Activated CD4-positive, alpha-beta T cell treated with anti-CD3 and anti-CD28 coated beads, Interleukin-2, Interleukin-4, amounts not matched to agents 100 ng/mL and 50 ng/mL, durations not matched to agents 16 hours and 8 hours (primary cell): ENCODE measurements at regions not wholly inside any gene's neighbourhood (a gene's known extent, or its start where the extent isn't known, plus 50 kb on each side); places are given as distances from the start of the nearest gene placed in this dataset.

Experiments used
- DNase-seq: peaks from one replicate; pipeline ENCODE4 v3.0.0-alpha.2; 2020; ENCODE audit warnings: low spot score

DNA sequence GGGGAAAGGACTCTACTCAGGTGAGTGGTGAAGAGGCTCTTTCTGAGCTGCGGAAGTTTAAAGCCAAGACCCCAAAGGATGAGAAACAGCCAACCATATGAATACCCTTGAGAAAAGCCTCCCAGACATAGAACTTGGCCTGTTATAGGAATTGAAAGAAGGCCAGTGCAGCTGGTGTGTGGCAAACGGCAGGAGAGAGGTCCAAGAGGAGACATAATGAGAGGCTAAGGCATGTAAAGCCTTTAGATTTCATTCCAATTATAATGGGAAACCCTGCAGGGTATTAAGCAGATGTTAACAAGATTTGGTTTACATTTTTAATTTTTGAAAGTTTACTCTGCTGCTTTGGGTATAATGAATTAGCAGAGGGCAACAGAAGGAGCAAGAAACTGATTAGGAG lies 552.1 kb upstream of the FBXO33 start:
- DNase-seq: no peak

DNA sequence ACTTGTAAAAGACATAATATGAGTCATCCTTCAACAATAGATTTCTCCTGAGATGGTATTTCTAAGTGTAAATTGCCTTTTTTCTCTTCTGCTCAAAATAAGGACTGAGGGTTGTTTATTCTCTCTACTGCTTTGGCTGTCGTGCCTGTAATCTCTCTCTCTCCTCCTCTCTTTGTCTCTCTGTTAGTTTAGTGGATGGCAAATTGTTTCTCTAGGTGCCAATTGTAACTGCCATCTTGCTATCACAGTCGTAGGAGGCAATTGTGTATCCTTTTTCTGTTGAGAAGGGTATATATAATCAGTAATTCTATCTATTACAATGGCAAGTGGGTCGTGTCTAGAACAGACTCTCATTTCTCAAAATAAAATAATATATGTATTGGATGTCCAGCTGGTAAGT lies 545.0 kb upstream of the FBXO33 start:
- DNase-seq: no peak

DNA sequence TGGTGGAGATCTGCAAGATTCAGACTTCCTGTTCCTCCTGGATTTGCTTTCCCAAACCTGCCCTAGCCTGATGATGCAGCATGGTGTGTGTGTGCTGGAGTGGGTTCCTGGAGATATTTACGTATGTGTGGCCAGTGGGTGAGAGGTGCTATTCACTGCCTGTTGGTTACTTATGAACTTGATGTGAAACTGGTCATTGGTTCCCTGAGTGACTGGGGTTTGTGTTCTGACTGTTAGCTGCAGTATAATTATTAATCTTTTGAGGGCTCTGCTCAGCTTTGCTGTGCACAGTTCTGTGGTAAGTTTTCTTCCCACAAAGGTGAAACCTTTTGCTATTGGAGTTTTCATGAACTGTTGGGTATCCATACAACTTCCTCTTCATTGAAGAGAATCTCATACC lies 541.8 kb upstream of the FBXO33 start:
- no peak for DNase-seq

DNA sequence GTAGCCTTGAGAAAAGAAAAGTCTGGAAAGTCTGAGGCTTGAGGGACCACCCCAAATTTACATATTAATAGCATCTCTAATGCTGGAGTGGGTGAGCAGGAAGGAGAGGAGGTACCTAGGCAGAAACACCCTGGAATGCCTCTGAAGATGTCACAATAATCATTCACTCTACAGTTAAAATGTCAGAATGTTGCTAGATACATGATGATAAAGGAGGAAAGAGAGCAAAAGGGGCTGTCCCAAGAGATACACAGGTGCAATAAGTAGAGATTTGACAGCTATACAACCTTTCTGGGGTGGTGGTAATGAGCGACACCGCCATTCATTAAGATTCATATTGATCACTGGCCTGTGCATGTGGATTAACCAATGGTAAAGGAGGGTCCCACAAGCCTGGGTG lies 540.5 kb upstream of the FBXO33 start:
- DNase-seq: no peak

DNA sequence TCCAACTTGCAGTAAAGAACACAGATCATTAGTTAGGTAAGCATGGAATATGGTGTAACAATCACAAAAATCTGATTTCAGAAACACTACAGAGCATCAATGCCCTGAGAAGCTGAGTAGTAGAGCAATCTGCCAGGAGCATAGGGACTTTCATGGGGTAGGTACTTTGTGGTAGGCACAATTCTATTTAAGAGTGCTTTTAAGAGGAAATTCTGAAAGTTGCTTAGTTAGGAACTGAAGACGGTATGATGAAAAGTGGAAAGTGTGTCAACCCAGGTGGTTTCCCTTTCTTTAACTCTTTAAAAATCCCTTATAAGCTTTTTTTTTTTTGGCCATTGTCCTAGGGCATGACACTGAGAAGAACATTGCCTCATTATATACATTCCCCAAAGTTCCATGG lies 535.7 kb upstream of the FBXO33 start:
- no peak for DNase-seq

DNA sequence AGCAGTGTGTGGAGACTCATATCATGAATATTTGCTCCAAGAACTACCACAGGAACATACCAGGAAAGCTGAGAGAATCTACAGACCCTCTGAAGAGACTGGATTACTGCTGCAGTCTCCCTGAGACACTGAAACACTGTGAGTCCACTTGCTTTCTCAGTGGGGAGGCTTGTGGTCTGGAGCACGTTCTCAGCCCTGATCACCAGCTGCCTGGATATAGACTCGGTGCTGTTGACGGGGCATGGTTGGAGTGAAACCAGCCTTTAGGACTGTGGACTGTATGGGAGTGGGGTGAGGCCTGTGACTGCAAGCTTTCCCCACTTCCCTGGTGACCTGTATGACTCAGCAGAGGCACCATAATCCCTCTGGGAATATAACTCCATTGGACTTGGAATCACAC lies 525.8 kb upstream of the FBXO33 start:
- no peak for DNase-seq

DNA sequence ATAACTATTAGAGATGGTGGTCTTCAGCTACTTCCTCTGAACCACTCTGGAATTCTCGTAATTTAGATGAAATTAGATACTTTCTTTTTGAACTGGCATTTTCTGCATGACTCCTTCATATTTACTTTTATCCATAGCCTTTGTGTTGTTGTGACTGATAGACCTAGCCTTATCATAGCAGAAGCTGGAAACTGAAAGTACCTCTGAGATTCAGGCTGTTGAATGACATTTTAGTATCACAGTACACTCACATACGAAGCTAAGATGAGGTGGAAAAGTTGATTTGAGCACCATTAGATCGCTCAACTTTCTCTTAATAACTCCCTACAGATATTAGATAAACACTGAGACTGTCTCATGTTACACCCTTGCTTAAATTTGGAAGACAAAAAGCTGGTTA lies 525.1 kb upstream of the FBXO33 start:
- no peak for DNase-seq

DNA sequence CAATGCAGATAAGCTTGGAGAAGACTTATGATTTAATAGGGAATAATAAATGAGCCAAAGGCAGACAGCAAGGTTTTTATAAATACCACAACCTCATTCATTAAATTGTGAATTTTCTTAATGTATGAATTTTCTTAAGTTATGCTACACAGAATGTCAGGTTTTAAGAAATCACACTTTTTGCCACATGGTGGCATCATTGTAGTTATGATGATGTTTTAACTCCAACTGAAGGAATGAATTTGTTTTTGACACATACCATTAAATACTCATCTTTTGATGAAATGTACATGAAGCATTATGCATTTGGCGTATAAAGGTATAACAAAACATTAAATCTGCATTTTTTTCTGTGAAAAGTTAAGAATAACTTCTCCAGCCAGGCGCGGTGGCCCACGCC lies 524.1 kb upstream of the FBXO33 start:
- DNase-seq: no peak

DNA sequence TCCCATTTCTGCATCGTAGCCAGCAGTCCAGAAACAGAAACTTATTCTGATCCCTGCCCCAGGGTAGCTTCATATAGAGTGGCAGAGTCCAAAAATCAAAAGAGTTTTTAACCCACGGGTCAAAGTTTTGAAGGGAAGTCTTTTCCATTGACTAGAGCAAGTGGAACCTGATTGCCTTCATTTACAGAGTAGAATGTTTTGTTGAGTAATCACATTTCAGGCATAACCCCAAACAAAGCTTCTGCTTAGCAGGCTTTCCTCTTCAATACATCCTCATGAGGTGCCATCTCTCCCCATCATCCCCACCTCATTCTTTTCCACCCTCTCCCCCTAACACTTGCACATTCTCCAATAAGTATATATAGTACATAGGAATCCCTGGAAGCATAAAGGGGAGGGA lies 516.0 kb upstream of the FBXO33 start:
- no peak for DNase-seq

DNA sequence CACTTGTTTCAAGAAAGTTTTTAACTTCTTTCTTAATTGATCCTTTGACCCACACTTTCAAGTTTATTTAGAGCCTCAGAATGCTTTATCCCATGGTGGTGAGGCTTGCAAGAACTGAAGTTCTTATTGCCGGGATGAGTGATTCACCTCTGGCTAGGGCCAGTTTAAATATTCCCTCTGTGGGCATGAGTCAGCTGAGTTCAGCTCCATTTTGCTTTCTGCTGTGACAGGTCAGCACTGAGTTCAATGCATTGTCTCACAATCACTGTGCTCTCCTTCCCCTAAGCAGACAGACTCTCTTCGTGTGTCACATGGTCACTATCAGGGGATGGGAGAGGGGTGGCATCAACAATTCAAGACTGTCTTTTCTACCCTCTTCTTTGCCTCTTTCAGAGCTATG lies 514.6 kb upstream of the FBXO33 start:
- DNase-seq: no peak

DNA sequence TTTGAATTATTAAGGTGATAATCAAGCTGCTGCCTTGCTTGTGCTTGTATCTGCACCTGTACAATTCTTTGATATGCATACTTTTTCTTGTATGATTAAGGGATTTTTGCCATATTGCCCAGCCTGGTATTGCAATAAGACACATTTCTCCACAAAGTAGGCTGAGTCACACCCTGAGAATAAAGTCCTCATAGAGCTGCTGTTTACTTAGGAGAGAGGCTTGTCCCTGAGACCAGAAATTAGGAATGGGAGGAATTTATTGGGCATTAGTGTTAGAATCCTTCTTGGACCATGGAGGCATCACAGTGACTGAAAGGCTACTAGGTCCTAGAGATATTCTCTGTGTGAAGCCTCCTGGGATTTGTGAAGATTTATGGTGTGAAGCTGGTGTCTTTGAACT lies 506.8 kb upstream of the FBXO33 start:
- DNase-seq: no peak

DNA sequence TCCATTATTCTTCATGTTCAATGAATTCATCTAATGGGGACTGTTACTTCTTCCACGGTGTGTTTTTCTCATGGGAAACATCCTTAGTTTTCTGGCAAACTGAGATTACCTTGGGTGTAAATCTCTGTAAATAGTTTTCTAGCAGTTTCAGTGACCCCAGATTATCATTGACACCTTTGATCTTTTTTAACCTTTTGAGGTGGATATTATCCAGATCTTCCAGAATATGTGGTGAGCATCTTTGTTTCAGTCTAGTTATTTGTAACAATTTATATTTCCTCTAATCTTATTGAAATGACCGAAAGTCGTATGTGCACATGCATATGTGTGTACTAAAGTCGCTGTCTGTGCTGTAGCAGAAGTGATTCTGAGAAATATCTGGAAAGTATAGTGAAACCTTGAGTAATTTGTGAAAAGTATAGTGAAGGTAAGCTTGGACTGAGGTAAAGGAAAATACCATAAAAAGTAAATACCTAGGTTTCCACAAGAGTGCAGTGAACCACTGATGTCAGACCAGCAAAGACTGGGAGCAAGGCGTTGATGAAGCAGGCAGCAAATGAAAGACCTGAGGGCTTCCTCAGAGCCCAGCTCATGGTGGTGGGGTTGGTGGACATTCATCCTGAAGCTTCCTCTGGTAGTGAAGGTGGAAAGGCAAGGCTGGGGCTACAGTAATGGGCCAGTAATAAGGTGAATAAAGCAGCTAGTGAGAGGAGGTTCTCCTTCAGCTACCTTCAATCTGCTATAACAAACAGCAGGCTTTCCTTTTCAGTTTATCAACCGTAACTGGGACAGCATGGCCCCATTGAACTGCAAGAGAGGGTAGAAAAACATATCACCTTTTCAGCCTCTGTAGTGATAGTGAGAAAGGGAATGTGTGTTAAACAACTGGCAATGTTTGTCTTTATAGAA lies 480.2 kb upstream of the FBXO33 start:
- peak; percentile 9 for DNase-seq

DNA sequence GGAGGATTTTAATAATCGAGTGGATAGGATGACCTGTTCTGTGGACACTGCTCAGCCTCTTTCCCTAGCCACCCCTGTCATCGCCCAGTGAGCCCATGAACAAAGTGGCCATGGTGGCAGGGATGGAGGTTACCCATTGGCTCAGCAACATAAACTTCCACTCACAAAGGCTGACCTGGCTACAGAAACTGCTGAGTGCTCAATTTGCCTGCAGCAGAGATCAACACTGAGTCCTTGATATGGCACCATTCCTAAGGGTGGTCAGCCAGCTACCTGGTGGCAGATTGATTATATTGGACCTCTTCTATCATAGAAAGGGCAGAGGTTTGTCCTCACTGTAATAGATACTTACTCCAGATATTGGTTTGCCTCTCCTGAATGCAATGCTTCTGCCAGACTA lies 465.4 kb upstream of the FBXO33 start:
- DNase-seq: no peak

DNA sequence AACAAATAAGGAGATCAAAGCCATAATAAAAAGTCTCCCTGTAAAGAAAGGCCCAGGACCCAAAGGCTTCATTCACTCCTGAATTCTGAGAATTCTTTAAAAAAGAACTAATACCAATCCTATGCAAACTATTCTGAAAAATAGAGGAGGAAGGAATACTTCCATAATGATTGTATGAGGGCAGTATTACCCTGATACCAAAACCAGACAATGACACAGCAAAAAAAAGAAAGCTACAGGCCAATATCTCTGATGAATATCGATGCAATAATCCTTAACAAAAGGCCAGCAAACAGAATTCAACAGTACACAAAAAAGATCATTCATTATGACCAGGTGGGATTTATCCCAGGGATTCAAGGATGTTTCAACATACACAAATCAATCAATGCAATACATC lies 457.8 kb upstream of the FBXO33 start:
- no peak for DNase-seq

DNA sequence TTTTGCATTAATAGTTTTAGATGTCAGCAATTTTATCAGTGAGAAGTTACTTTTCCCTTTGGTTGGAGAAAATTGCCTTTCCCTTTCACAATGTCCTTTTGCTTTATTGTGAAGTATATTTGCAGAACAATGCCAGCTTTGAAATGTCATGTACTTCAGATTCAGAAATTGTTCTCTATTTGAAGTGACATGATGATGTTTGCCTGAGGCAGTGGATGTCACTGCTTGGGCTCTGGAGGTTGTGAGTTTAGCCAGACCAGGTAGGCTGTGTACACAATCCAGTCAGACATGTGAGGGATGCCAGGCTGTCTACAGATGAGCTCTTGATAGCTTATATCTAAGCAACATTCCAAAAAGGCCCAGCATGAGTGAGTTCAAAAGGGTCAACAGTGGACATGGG lies 451.9 kb upstream of the FBXO33 start:
- no peak for DNase-seq

DNA sequence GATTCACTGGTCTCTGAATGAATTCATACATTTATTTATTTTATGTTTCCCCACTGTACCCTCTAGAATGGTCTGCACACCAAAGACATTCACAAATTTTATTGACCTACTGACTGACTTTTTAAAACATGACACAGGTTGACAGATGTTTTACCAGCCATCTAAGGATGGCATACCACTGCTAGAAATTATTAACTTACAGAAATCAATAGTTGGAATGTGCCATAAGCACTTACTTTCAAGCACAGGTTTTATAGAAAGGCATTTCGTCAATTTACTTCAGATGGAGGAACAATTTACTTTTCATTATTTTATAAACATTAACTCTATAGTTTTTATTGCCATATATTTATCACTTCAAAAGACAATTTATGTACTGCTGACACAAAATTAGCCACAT lies 448.7 kb upstream of the FBXO33 start:
- DNase-seq: no peak

DNA sequence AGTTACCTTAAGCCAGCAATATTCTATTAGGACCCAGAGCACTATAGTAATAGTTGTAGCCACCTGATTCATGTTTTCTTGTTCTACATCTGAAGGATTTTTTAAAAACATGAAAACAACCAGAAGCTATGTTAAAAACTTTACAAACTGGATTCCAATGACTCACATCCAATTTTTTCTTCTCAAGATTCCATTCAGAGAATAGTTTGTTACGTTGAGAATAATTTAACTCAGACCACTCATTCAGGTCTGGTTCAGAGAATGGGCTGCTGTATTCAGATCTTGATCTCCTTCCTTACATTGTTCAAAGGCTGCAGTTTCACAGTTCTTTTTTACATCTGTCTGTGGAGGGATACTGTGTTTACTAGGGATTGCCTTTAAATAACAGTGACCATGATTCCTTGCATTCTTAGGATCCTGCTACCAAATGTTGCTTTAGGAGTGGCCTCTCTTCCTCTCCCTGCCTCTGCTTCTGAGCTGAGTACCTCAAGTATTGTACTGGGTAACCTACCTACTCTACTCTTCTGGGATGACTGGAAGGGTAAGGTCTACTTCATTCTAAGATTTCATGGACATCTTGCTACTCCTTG lies 448.0 kb upstream of the FBXO33 start:
- no peak for DNase-seq

DNA sequence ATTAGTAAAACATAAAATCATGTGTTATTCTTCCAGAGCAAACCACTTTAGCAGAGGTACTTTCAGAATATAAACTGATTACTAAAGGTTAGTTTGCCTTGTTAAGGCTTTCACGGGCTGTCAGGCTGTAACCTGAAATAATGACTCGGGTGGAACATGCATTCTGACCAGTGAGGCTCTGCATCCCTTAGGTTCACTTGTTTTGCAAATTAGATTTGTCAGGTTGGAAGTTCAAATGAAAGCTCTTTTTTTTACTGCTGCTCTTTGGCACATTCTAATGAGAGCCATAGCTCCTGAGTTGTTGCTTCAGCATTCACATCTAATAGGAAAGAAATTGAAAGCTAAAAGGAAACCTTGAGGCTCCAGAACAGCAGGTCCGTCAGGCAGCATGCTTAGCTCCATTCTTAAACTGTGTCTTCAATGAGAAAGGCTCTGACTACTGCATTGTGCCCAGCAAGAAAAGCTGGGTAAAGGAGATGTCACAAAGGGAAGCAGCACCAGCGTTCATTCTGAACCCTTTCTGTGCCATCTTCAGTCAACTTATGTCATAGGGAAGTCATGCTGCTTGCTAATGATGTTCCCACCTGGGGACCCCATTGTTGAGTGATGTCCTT lies 445.5 kb upstream of the FBXO33 start:
- DNase-seq: no peak

DNA sequence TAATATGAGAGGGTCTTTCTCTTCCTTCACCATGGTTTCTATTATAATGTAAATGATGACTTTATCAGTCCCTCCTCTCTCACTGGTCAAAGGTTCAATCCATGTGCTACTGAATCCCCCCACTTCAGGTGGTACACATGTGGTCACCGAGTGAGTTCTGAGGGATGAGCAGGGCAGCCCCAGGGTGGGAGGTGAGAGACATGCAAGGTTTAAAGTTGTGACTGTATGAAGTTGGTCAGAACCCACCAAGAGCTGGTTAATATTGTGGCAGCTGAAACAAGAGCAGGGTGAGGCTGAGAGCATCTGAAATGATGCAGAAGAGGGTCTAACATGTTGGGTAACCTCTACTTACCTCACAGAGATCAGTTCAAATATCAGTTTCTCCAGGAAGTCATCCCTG lies 444.7 kb upstream of the FBXO33 start:
- no peak for DNase-seq

DNA sequence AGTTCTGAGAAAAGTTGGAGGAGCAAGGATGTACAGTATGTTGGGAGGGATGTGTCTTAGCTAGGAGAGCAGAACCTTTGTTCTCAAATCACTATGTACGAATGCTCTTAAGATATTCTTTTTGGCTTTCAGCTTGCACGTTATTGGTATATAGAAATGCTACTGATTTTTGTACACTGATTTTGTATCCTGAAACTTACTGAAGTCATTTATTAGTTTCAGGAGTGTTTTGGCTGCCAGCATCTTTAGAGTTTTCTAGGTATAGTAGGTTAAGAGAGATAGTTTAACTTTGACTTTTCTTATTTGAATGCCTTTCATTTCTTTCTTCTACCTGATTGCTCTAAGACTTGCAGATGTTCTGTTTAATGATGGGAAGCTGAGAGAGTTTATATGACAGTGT lies 442.8 kb upstream of the FBXO33 start:
- DNase-seq: no peak

DNA sequence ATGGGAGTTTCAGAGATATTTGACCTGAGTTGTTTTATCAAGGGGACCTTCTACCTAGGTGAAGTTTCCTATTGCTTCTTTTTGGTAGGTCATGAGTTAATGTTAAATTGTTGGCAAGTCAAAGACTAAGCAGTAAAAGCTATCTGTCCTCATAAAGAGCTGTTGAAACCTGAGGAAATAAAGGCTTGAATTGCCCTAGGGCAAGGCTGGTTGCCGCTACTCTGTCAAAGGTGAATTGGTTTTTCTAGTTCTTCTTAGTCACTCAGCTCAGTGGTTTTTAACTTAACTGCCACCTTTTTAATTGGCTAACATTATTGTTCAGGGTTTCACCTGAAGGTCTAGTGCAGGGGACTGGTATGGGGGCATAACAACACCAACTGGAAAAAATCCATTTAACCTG lies 441.6 kb upstream of the FBXO33 start:
- no peak for DNase-seq

DNA sequence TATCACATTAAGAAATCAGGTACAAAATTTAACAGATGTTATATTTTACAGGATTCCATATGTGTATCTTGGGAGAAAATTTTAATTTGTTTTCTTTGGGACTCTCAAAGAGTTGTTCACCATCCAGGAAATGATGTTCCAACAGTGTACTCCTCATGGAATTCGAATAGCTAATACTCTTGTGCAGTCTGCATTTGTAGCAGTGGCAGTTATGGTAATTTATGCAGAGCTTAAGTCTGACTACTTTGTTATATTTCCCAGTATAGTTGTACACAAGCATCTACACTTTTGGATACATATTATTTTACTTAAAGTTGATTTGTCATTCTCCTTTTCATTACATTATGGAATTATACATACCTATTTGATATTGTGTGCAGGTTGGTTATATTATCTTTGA lies 436.7 kb upstream of the FBXO33 start:
- DNase-seq: no peak

DNA sequence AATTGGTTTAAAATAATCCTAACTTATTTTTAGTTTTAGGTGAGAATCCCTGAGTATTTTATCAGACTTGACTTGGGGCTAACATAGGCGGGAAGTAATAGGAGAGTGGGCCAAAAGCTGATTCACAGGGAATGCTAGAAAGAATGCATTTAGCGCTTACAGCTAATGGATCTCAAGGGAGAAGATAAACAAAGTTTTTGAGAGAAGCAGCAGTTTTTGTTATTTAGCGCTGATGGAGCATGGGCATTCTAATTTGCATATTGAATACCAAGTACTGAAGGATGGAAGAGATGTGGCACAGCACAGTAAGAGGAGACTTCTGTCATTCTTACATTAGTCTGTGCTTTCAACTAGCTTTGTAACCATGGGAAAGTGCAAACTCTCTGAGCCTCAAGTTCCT lies 436.0 kb upstream of the FBXO33 start:
- DNase-seq: no peak

DNA sequence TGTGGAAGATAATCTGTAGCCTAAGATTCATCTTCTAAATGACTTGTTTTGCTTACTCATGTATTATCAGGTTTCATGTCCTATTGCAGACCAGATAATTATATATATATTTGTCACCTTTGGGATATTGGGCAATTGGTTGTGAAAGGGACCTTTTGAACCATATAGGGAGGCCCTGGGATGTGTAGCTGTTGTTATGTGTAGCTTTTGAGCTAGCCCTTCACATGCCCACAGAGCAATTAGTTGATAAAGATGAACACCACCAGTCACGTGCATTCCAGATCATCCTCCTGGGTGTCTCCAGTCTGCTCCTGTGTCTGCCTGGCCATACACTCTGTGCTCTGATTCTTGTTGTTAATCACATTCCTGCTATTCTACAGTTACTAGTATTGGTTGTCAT lies 431.2 kb upstream of the FBXO33 start:
- no peak for DNase-seq
